HG03354 (cell line): ENCODE measurements at regions not wholly inside any gene's neighbourhood (a gene's known extent, or its start where the extent isn't known, plus 50 kb on each side); places are given as distances from the start of the nearest gene placed in this dataset.

ENCODE experiments used
- ATAC-seq: cut with Tn5 transposase; IDR thresholded peaks from one replicate; pipeline ENCODE4 v1.9.1; 2021; ENCODE audit warnings: mild to moderate bottlenecking; ENCODE audit not compliant: unreplicated experiment, poor library complexity, severe bottlenecking

GRCh38 chr5:20420991-20421595, 433.1 kb upstream of the CDH18 start:
- no peak for ATAC-seq
